ENCODE measurements at regions not wholly inside any gene's neighbourhood (a gene's known extent, or its start where the extent isn't known, plus 50 kb on each side); places are given as distances from the start of the nearest gene placed in this dataset.

DNA sequence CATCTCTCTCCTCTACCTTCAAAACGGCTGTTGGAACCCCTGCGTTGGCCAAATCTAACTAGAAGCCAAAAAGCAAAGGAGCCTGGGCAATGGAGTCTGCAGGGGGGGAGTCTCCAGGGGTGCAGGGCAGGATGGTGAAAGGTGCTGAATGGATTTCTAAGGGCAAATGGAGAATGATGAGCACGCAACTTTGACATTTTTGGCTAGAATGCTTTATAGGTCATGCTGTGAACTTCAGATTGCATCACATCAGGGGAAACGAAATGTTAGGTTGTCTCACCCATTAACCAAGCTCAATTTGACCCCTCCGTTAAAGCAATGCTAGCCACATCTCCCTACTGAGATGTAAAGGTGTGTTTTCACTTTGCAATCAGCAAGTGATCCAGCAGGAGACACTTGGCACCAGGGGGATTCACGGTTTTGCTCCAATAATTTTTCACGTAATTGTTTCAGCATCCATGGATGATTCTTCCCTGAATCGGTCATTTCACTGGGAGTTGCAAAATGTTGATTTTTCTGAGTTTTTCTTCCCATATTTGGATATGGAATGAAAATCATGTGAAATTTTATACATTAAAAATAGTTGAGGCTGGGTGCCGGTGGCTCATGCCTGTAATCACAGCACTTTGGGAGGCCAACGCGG lies 78.0 kb upstream of the MDM1 start:
- Mint-ChIP-seq H3K4me3 (no peak overlapping the region), H3K4me1 (ENCODE audit: low read depth in 2 of 2) (peaks cover 5 to 13% of the 10 kb centered on the region in 2 donors), H3K27ac (no peak overlapping the region), H3K36me3 (ENCODE audit: insufficient read depth) (peaks cover 3% of the 10 kb centered on the region), H3K27me3 (no peaks in the 10 kb centered on the region), H3K9me3 (no peaks in the 10 kb centered on the region)
- DNase-seq (no peak), ATAC-seq (replicated peaks) (no peak)

DNA sequence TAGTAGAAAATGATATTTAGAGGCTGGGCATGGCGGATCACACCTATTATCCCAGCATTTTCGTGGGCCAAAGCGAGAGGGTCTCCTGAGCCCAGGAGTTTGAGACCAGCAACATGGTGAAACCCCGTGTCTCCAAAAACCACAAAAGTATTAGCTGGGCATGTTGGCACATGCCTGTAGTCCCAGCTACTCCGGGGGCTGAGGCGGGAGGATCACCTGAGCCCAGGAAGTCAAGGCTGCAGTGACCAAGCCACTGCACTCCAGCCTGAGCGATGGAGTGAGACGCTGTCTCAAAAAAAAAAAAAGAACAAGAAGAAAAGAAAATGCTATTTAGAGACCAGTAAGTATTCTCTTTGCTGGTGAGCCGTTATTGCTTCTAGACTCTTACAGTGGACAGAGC lies 79.2 kb upstream of the MDM1 start:
- Mint-ChIP-seq H3K27ac (peak overlapping the region in 1 of 2 donors; percentile 81), H3K4me3 (no peak overlapping the region), H3K36me3 (ENCODE audit: insufficient read depth) (peaks cover 3% of the 10 kb centered on the region), H3K27me3 (no peaks in the 10 kb centered on the region), H3K4me1 (ENCODE audit: low read depth in 2 of 2) (peaks cover 7 to 9% of the 10 kb centered on the region in 2 donors), H3K9me3 (no peaks in the 10 kb centered on the region)
- ATAC-seq (replicated peaks), result no peak
- no peak for DNase-seq

DNA sequence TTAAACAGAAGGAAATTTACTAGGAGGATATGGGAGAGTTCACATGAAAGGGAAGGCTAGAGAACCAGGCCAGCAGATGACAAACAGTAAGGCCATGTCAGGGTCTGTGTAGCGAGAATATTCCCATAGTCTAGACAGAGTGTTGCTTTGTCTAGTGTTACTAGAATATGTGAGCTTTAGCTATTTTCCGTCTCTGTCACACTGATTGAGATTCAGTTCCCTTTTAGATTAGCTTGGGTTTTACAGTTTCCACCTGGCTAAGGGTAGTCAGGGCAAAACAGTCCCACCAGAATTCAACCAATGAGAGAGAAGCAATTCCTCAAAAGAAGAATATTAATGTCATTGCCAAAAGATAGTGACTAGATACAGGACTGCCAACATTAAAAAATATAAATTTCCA lies 82.8 kb upstream of the MDM1 start:
- H3K36me3 Mint-ChIP-seq (ENCODE audit: insufficient read depth), result peaks cover 7% of the 10 kb centered on the region
- ATAC-seq (replicated peaks), result no peak
- no peaks in the 10 kb centered on the region for H3K9me3 Mint-ChIP-seq
- H3K27ac Mint-ChIP-seq, result no peak overlapping the region
- no peaks in the 10 kb centered on the region for H3K27me3 Mint-ChIP-seq
- DNase-seq, result no peak
- peaks cover 18 to 24% of the 10 kb centered on the region in 2 donors for H3K4me1 Mint-ChIP-seq (ENCODE audit: low read depth in 2 of 2)
- no peak overlapping the region for H3K4me3 Mint-ChIP-seq

DNA sequence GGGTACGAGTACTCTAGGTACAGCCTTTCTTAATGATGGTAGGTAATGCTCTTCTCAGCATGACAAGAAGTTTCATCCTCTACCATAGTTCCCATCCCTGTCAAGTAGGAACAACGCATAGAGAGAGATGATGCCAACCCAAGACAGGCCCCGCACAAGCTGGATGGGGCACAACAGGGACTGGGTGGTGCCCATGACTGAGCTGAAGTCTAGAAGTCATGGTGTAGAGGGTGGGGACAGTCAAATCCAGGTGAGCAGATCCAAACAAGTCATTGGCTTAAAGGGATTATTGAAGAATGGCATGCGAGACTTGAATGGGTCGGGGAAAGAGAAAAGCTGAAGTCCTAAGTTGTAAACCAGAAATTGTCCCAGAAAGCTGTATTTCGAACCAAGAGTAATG lies 84.2 kb upstream of the MDM1 start:
- H3K4me1 Mint-ChIP-seq (ENCODE audit: low read depth in 2 of 2), result peaks cover 31 to 34% of the 10 kb centered on the region in 2 donors
- no peak for ATAC-seq (replicated peaks)
- no peak for DNase-seq
- H3K27me3 Mint-ChIP-seq, result no peaks in the 10 kb centered on the region
- H3K27ac Mint-ChIP-seq, result peak overlapping the region; percentile 57 to 93
- H3K36me3 Mint-ChIP-seq (ENCODE audit: insufficient read depth), result peaks cover 7% of the 10 kb centered on the region
- no peaks in the 10 kb centered on the region for H3K9me3 Mint-ChIP-seq
- peak overlapping the region in 1 of 2 donors; percentile 10 for H3K4me3 Mint-ChIP-seq

DNA sequence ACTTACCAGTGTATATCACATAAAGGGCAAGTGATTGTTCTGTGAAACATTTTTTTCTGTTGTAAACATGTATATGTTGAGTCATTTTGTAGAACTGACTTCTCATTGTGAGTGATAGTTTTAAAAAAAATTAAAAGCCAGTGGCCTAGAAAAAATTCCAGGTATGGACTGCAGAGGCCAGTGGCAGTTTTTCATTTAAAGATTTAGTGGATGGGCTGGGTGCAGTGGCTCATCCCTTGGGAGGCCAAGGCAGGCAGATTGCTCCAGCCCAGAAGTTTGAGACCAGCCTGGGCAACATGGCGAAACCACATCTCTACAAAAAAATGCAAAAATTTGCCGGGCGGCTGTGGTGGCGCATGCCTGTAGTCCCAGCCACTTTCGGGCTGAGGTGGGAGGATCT lies 84.7 kb upstream of the MDM1 start:
- Mint-ChIP-seq H3K4me1 (ENCODE audit: low read depth in 2 of 2) (peaks cover 32 to 35% of the 10 kb centered on the region in 2 donors), H3K9me3 (no peaks in the 10 kb centered on the region), H3K36me3 (ENCODE audit: insufficient read depth) (peaks cover 7% of the 10 kb centered on the region), H3K4me3 (peak overlapping the region in 1 of 2 donors; percentile 51), H3K27me3 (no peaks in the 10 kb centered on the region), H3K27ac (peak overlapping the region; percentile 80 to 93)
- ATAC-seq (replicated peaks) (no peak), DNase-seq (no peak)

DNA sequence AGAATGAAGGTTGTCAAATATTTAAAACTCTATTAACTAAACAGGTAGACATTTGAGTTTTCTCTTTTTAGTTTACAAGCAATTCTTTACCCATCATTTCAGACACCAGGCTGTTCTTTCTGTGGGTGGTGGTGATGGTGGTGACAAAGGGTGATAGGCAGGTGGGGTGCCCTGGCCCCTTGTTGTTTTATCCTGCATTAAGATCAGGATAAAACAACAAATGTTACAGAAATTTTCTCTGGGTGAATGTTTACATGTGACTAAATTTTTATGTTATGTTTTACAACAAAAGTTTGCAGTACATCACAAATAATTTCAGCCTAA lies 85.9 kb upstream of the MDM1 start:
- DNase-seq, result no peak
- Mint-ChIP-seq H3K27me3 (no peaks in the 10 kb centered on the region), H3K9me3 (no peaks in the 10 kb centered on the region), H3K4me3 (no peak overlapping the region), H3K27ac (peak overlapping the region; percentile 80 to 93), H3K36me3 (ENCODE audit: insufficient read depth) (peaks cover 7% of the 10 kb centered on the region), H3K4me1 (ENCODE audit: low read depth in 2 of 2) (peaks cover 41 to 44% of the 10 kb centered on the region in 2 donors)
- ATAC-seq (replicated peaks), result no peak

DNA sequence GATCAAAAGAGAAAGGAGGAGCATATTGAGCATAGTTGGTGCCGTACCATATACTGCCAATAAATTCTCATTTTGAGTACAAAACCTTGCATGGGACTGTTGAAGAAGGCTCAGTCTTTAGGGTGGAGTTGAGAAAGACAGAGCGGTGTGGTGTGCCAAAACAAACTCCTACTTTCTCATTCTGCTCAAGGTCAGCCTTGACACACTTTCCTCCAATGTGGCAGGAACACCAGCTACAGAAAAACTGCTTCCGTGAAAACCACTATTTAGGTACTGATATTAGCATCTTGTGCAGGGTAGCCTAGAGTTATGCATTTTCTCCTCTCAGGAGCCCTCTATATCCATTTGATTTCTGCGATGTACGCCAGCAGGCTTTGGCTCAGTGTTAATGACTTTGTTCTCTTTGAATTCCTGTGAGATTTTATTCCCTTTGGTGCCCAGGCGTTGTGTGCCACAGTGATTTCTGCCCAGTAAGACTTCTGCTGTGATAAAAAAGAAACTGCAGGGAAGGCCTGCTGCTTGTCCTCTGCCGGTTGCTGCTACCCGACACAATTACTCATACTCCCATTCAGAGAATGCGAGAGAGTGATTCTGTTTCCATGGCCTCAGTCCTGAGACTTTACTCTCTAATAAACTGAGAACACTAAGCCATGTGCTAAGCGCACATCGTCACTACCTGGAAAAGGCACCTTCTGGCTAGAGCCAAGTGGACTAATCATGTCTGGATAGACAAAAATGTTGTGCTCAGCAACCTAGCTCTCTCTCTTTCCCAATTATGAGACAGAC lies 88.3 kb upstream of the MDM1 start:
- Mint-ChIP-seq H3K4me3 (peak overlapping the region; percentile 44 to 73), H3K9me3 (no peaks in the 10 kb centered on the region), H3K4me1 (ENCODE audit: low read depth in 2 of 2) (peaks cover 47 to 53% of the 10 kb centered on the region in 2 donors), H3K27me3 (no peaks in the 10 kb centered on the region), H3K27ac (peak overlapping the region; percentile 89 to 95), H3K36me3 (ENCODE audit: insufficient read depth) (peaks cover 10% of the 10 kb centered on the region)
- DNase-seq (no peak), ATAC-seq (replicated peaks) (peak; percentile 73)

DNA sequence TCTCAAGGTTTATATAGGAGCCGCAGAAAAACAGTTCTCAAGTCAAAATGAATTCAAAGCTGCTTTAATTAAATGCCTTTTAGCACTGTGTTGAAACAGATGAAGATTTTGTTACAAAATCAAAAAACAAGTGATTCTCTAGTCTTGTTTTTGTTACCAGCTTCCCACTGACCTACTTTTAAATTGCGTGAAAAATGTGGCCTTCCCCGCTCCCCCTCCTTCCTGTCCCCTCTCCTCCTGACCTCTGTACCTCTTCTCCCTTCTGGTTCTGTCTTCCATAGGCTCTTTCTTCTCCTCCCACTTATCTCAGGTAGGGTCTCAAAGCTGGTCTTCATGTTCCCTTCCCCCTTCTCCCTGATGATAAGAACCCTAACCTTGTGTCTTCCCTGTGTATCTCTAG lies 90.0 kb upstream of the MDM1 start:
- ATAC-seq (replicated peaks) (peak; percentile 35), DNase-seq (no peak)
- H3K9me3 Mint-ChIP-seq, result no peaks in the 10 kb centered on the region
- H3K27me3 Mint-ChIP-seq, result no peaks in the 10 kb centered on the region
- H3K27ac Mint-ChIP-seq, result peak overlapping the region; percentile 72 to 89
- H3K4me1 Mint-ChIP-seq (ENCODE audit: low read depth in 2 of 2), result peaks cover 38 to 50% of the 10 kb centered on the region in 2 donors
- H3K36me3 Mint-ChIP-seq (ENCODE audit: insufficient read depth), result peaks cover 10% of the 10 kb centered on the region
- peak overlapping the region; percentile 35 to 63 for H3K4me3 Mint-ChIP-seq

DNA sequence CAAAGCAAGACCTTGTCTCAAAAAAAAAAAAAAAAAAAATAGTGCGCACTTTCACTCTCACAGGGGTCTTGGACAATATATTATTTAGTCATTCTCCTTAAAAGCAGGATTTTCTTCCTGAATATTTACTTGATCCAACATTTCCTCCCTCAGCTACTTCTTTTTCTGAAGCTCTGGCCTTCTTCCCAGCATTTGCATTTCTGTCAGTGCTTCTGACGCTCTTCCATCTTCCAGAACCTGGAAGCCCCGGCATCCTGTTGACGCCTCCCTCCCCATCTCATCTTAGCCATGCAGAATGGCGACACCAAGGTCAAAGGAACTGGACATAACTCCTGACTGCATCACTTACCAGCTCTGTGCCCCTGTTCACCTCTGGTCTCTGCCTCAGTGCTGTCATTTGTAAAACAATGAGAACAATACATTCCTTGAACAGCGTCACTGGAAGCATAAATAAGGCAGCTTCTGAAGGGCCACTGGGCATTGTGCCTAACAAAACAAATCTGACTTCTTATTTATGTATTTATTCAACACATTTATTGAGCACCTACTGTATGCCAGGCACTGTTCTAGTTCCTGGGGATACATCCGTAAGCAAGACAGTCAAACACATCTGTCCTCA lies 90.9 kb upstream of the MDM1 start:
- peak overlapping the region; percentile 2 to 35 for H3K4me3 Mint-ChIP-seq
- H3K27ac Mint-ChIP-seq, result peak overlapping the region; percentile 58 to 78
- peaks cover 32 to 42% of the 10 kb centered on the region in 2 donors for H3K4me1 Mint-ChIP-seq (ENCODE audit: low read depth in 2 of 2)
- ATAC-seq (replicated peaks), result no peak
- no peaks in the 10 kb centered on the region for H3K27me3 Mint-ChIP-seq
- H3K9me3 Mint-ChIP-seq, result no peaks in the 10 kb centered on the region
- DNase-seq, result no peak
- peaks cover 11% of the 10 kb centered on the region for H3K36me3 Mint-ChIP-seq (ENCODE audit: insufficient read depth)

DNA sequence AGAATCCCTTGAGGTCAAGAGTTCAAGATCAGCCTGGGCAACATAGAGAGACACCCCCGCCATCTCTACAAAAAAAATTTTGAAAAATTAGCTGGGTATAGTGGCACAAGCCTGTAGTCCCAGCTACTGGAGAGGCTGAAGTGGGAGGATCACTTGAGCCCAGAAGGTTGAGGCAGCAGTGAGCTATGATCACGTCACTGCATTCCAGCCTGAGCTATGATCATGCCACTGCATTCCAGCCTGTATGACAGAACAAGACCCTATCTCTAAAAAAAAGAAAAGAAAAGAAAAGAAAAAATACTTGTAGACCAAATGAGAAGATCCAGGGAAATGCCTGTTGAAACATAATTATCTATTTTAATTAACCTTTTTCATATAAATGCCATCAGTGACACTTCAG lies 93.8 kb upstream of the MDM1 start:
- DNase-seq (no peak), ATAC-seq (replicated peaks) (no peak)
- no peak overlapping the region for H3K27ac Mint-ChIP-seq
- peaks cover 21 to 25% of the 10 kb centered on the region in 2 donors for H3K4me1 Mint-ChIP-seq (ENCODE audit: low read depth in 2 of 2)
- no peaks in the 10 kb centered on the region for H3K9me3 Mint-ChIP-seq
- no peaks in the 10 kb centered on the region for H3K27me3 Mint-ChIP-seq
- H3K36me3 Mint-ChIP-seq (ENCODE audit: insufficient read depth), result peaks cover 13% of the 10 kb centered on the region
- no peak overlapping the region for H3K4me3 Mint-ChIP-seq

DNA sequence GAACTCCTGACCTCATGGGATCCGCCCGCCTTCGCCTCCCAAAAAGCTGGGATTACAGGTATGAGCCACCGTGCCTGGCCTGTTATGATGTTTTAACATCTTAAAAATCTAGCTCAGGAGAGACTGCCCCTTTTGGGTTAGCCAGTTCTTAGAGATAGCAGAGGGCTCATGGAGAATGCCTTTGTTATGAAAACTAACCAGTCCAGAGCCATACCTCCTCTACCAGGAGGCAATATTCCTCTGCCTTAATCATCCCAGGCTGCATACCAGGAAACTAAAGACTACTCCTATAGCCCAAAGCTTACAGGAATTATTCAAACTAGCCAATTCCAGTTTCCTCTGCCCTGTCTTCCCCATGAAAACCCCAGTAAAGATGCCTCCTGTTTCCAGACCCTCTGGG lies 96.0 kb upstream of the MDM1 start:
- no peak overlapping the region for H3K4me3 Mint-ChIP-seq
- no peak overlapping the region for H3K27ac Mint-ChIP-seq
- no peaks in the 10 kb centered on the region for H3K9me3 Mint-ChIP-seq
- DNase-seq, result no peak
- H3K4me1 Mint-ChIP-seq (ENCODE audit: low read depth in 2 of 2), result peaks cover 10 to 12% of the 10 kb centered on the region in 2 donors
- ATAC-seq (replicated peaks), result no peak
- peaks cover 17% of the 10 kb centered on the region for H3K36me3 Mint-ChIP-seq (ENCODE audit: insufficient read depth)
- no peaks in the 10 kb centered on the region for H3K27me3 Mint-ChIP-seq

DNA sequence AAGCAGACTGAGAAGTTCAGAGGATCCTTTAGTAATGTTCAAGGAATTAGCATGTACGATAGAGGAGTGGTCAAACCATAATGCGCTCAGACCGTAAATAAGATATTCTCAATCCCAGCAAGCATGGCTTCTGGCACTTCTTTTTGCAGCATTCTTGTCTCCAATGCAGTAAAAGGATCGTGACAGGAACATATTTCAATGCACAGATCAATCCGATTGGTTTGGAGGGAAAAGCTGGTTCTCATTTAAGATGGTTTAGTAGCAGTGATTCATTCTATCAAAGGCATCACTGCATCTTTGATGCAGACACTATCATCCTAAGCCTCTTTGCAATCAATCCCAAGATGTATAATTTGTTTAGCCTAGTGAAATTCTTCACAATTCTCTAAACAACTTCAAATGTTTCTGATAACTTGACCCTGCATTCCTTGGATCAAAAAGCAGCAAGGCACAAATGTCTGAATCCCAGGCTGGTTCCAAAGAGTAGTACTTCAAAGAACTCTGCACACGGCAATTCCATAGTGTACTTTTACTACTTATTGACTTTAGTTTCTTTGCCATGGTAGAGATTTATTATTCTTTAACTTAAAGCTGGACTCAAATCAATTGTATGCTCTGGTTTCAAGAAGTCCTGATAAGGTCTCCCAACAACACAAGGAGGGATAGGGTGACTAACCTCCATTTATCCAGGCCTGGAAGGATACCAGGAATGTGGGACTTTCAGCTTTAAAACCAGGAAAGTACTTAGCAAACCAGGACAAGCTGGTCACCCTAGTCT lies 96.8 kb upstream of the MDM1 start:
- Mint-ChIP-seq H3K4me1 (ENCODE audit: low read depth in 2 of 2) (peaks cover 7 to 8% of the 10 kb centered on the region in 2 donors), H3K27ac (no peak overlapping the region), H3K36me3 (ENCODE audit: insufficient read depth) (peaks cover 21% of the 10 kb centered on the region), H3K4me3 (no peak overlapping the region), H3K27me3 (no peaks in the 10 kb centered on the region), H3K9me3 (no peaks in the 10 kb centered on the region)
- ATAC-seq (replicated peaks) (no peak), DNase-seq (no peak)

DNA sequence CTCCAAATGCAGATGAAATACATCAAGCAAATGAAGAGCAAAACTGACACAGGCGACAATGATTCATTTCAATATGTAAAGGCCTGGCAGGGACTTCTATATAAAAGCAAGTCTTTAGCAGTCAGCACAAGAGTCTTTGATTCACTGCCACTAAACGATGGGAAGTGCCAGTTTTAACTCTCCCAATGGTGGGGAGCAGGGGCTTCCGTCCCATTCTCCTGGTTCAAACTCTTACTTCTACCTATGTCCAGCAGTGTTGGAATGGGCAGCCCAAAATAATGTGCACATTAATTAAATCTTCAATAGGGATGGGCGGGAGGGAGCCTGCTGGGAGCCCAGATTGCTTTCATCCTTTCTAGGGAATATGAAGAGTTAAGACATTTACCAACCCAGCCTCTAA lies 97.5 kb upstream of the MDM1 start:
- Mint-ChIP-seq H3K27me3 (no peaks in the 10 kb centered on the region), H3K9me3 (no peaks in the 10 kb centered on the region), H3K4me1 (ENCODE audit: low read depth in 2 of 2) (peaks cover 7% of the 10 kb centered on the region in 2 donors), H3K27ac (no peak overlapping the region), H3K4me3 (no peak overlapping the region), H3K36me3 (ENCODE audit: insufficient read depth) (peaks cover 22% of the 10 kb centered on the region)
- DNase-seq, result no peak
- ATAC-seq (replicated peaks), result no peak

All from effector memory CD8-positive, alpha-beta T cell (primary cell).